Nephron (organoid): ENCODE measurements at regions not wholly inside any gene's neighbourhood (a gene's known extent, or its start where the extent isn't known, plus 50 kb on each side); places are given as distances from the start of the nearest gene placed in this dataset.

ENCODE experiments used
- H3K27ac Mint-ChIP-seq, 3 experiments: 2 replicates each; pipeline ENCODE4 v1.8.0; 2020; ENCODE audit warnings: mixed read lengths in 3 of 3, mild to moderate bottlenecking in 2 of 3, moderate library complexity in 1 of 3
- H3K27me3 Mint-ChIP-seq: 2 replicates; pipeline ENCODE4 v1.8.0; 2021; ENCODE audit warnings: low read depth, mild to moderate bottlenecking, moderate library complexity, mixed read lengths
- H3K36me3 Mint-ChIP-seq: 2 replicates; pipeline ENCODE4 v1.8.0; 2020; ENCODE audit warnings: low read depth, mixed read lengths
- H3K4me1 Mint-ChIP-seq: 2 replicates; pipeline ENCODE4 v1.8.0; 2020; ENCODE audit warnings: mixed read lengths
- H3K4me3 Mint-ChIP-seq, 3 experiments: 2 replicates each; pipeline ENCODE4 v1.8.0; 2020; ENCODE audit warnings: mild to moderate bottlenecking in 3 of 3, mixed read lengths in 3 of 3, moderate library complexity in 2 of 3
- H3K9me3 Mint-ChIP-seq: 2 replicates; pipeline ENCODE4 v1.8.0; 2020; ENCODE audit warnings: mixed read lengths
- TF ChIP-seq, protein P1 (sequence below), 3 experiments: fragments of 200-600 bp; sonication (generic); IDR thresholded peaks; one replicate each; pipeline ENCODE4 v1.5.0; 2021; ENCODE audit warnings: antibody characterized with exemption in 3 of 3; ENCODE audit not compliant: unreplicated experiment in 3 of 3

DNA sequence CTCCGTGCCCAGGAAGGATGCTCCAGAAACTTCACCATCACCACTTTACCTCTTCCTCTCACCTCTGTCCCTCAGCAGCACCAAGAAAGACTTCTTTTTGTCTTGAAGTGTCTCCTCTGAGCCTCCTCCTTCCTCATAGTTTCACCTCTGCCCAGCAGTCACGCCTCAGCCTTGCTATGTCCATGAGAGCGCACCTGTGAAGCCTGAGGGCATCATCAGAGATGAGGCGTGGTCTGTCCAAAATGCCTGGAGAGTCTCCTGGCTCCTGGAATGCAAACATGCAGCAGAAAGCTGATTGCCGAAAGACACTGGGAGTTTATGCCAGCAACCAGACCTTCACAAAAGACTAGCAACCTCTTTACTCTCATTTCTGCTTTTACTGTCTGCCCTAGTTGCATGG, 336.6 kb downstream of the TEX29 start:
- Mint-ChIP-seq H3K4me3 (no peak overlapping the region), H3K36me3 (no peaks in the 10 kb centered on the region), H3K4me1 (peaks cover 19% of the 10 kb centered on the region), H3K9me3 (no peaks in the 10 kb centered on the region), H3K27me3 (peaks cover 45% of the 10 kb centered on the region), H3K27ac (no peak overlapping the region)
- TF ChIP-seq, protein P1, sequence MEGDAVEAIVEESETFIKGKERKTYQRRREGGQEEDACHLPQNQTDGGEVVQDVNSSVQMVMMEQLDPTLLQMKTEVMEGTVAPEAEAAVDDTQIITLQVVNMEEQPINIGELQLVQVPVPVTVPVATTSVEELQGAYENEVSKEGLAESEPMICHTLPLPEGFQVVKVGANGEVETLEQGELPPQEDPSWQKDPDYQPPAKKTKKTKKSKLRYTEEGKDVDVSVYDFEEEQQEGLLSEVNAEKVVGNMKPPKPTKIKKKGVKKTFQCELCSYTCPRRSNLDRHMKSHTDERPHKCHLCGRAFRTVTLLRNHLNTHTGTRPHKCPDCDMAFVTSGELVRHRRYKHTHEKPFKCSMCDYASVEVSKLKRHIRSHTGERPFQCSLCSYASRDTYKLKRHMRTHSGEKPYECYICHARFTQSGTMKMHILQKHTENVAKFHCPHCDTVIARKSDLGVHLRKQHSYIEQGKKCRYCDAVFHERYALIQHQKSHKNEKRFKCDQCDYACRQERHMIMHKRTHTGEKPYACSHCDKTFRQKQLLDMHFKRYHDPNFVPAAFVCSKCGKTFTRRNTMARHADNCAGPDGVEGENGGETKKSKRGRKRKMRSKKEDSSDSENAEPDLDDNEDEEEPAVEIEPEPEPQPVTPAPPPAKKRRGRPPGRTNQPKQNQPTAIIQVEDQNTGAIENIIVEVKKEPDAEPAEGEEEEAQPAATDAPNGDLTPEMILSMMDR (IDR thresholded peaks at IDR 0.05; ENCODE audit: unreplicated experiment in 3 of 3), result no peak

DNA sequence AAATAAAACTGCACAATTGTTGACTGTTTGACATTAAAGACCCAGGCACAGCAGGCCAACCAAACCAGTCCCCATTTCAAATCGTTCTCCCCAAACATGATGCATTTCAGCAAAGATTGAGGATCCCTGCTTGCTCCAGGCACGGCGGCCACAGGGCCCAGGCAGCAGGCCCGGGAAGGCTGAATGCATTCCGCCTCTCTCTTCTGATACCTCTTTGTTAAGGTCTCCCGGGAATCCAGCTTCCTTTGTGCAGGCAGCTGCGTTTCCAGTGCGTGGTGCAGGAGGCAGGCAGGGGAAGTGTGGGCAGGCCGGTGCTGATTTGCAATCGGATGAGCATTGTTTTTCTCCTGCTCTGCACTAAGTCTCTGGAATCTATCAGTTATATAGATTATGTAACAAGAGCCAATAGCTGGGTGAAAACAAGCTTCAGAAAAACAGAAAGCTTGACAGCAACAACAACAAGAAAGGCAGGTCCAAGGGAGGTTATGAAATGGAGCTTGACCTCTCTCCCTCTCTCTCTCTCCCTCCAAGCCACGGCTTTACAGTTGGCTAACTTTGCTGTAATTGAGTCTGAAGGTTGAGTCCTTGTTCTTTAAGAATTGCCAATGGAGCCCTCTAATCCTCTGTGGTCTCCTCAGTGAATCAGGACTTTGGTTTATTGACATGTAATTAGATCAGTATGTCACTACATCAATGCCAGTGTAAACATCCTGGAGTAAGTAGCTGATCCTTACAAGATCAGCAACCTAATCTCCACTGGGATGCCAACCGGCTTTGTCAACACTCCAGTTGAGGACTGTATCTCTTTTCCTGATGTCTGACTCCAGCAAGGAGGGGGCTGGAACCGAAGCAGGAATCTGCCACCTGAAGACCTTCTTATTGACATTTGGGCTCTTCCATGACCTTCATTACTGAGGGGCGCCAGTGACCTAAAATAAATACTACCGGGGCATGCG, 338.0 kb downstream of the TEX29 start:
- Mint-ChIP-seq H3K27ac (peak overlapping the region in 1 of 3 experiments; percentile 35), H3K4me1 (peaks cover 23% of the 10 kb centered on the region), H3K36me3 (no peaks in the 10 kb centered on the region), H3K27me3 (peaks cover 44% of the 10 kb centered on the region), H3K9me3 (no peaks in the 10 kb centered on the region), H3K4me3 (no peak overlapping the region)
- TF ChIP-seq, protein P1 (IDR thresholded peaks at IDR 0.05; ENCODE audit: unreplicated experiment in 3 of 3), result no peak

DNA sequence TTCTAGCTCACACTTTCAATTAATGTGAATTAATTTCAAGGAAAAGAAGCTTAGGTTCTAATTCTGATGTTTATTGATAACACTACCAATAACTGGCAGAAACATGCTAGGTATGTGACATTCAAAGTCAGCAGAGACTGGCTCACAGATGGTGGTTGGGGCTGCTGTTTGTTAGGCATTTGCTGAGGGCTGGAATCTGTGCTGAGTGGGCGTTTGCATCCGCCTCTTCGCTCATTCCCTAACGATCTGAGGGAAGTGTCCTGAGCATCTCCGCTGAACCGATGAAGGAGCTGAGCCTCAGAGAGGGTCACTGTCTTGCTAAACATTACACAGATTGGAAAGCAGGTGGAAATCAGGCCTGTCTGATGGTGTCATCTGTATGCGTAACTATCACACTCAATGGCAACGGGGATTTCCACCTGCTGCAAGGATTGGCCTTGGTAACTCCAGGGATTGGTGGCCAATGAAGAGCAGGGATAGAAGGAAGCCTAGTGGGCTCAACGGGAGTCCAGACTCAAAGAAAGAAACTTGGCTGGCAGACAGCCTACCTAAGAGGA, 338.9 kb downstream of the TEX29 start:
- H3K27ac Mint-ChIP-seq, result no peak overlapping the region
- no peak overlapping the region for H3K4me3 Mint-ChIP-seq
- peaks cover 35% of the 10 kb centered on the region for H3K27me3 Mint-ChIP-seq
- no peaks in the 10 kb centered on the region for H3K36me3 Mint-ChIP-seq
- H3K9me3 Mint-ChIP-seq, result no peaks in the 10 kb centered on the region
- TF ChIP-seq, protein P1 (IDR thresholded peaks at IDR 0.05; ENCODE audit: unreplicated experiment in 3 of 3), result no peak
- H3K4me1 Mint-ChIP-seq, result peaks cover 32% of the 10 kb centered on the region

DNA sequence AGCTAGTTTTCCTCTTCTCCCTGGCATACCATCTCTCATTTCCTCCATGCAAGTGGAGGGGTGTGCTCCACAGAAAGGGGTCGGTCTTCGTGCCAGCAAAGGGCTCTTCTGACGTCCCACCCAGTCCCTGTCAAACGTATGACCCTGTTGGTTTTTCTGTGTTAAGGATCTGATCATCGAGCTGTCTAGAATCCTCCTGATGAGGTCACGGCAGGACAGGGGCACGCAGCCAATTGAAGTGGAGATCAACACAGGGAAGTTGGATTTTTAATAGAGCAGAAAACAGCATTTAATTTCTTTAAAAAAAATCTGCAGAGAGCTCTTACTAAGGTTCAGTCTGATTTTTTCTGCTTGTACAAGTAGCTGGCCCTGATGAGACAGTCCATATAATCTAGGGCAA, 339.4 kb downstream of the TEX29 start:
- Mint-ChIP-seq H3K27me3 (peaks cover 30% of the 10 kb centered on the region), H3K4me1 (peaks cover 34% of the 10 kb centered on the region), H3K4me3 (no peak overlapping the region), H3K27ac (no peak overlapping the region), H3K9me3 (no peaks in the 10 kb centered on the region), H3K36me3 (no peaks in the 10 kb centered on the region)
- TF ChIP-seq, protein P1 (IDR thresholded peaks at IDR 0.05; ENCODE audit: unreplicated experiment in 3 of 3), result no peak

DNA sequence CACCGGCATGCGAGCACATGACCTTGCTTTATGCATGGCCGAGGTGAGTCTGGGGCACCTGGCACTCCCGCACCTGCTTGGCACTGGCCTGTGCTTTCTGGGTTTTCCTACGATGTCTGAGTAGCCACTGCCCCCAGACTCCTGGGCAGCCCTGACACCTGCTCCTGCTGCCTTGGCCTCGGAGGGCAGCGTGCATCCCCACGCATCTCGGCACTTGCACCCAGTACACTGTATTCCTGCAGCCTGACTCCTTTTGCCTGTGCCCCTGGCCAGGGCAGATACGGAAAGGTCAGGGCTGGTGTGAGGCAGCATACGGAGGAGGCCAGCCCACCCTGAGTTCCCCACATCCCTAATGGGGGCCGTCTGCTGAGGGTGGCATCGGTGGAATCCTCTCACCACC, 340.6 kb downstream of the TEX29 start:
- Mint-ChIP-seq H3K36me3 (no peaks in the 10 kb centered on the region), H3K27me3 (peaks cover 24% of the 10 kb centered on the region), H3K4me1 (peaks cover 34% of the 10 kb centered on the region), H3K9me3 (no peaks in the 10 kb centered on the region), H3K4me3 (no peak overlapping the region), H3K27ac (no peak overlapping the region)
- TF ChIP-seq, protein P1 (IDR thresholded peaks at IDR 0.05; ENCODE audit: unreplicated experiment in 3 of 3), result no peak
